ENCODE measurements at regions not wholly inside any gene's neighbourhood (a gene's known extent, or its start where the extent isn't known, plus 50 kb on each side); places are given as distances from the start of the nearest gene placed in this dataset.

- DNase-seq (ENCODE audit: low spot score) = no peak
- intact Hi-C loops (cut with DNase I) = no loop called here
These were observed 130.6 kb downstream of the WDR11 start for GRCh38 chr10:120981601-120982391.

GRCh38 chr10:120982507-120982906, 131.3 kb downstream of the WDR11 start:
- DNase-seq (ENCODE audit: low spot score) = no peak
- intact Hi-C loops (cut with DNase I) = no loop called here

- intact Hi-C loops (cut with DNase I) = no loop called here
These were observed 132.6 kb downstream of the WDR11 start for GRCh38 chr10:120983721-120984120.

GRCh38 chr10:120984221-120984620, 133.1 kb downstream of the WDR11 start:
- DNase-seq (ENCODE audit: low spot score) = no peak
- intact Hi-C loops (cut with DNase I) = no loop called here

More at GRCh38 chr10:120983721-120984120, 132.6 kb downstream of the WDR11 start:
- DNase-seq (ENCODE audit: low spot score) = no peak

GRCh38 chr10:120987359-120987758, 136.2 kb downstream of the WDR11 start:
- no peak for DNase-seq (ENCODE audit: low spot score)
- intact Hi-C loops (cut with DNase I) = no loop called here

- intact Hi-C loops (cut with DNase I) = no loop called here
These were observed 137.6 kb downstream of the WDR11 start for GRCh38 chr10:120988751-120989150.

GRCh38 chr10:120989279-120989678, 138.1 kb downstream of the WDR11 start:
- DNase-seq (ENCODE audit: low spot score) = no peak
- intact Hi-C loops (cut with DNase I) = no loop called here

More at GRCh38 chr10:120988751-120989150, 137.6 kb downstream of the WDR11 start:
- no peak for DNase-seq (ENCODE audit: low spot score)

GRCh38 chr10:120989996-120990598, 138.9 kb downstream of the WDR11 start:
- no peak for DNase-seq (ENCODE audit: low spot score)
- intact Hi-C loops (cut with DNase I) = no loop called here

GRCh38 chr10:120990831-120991230, 139.7 kb downstream of the WDR11 start:
- no peak for DNase-seq (ENCODE audit: low spot score)
- intact Hi-C loops (cut with DNase I) = no loop called here

GRCh38 chr10:120993089-120993488, 141.9 kb downstream of the WDR11 start:
- intact Hi-C loops (cut with DNase I) = no loop called here
- no peak for DNase-seq (ENCODE audit: low spot score)

- no peak for DNase-seq (ENCODE audit: low spot score)
- intact Hi-C loops (cut with DNase I) = no loop called here
These were observed 144.6 kb downstream of the WDR11 start for GRCh38 chr10:120995768-120996167.

GRCh38 chr10:120996456-120997034, 145.4 kb downstream of the WDR11 start:
- intact Hi-C loops (cut with DNase I) = no loop called here

GRCh38 chr10:120997313-120997712, 146.2 kb downstream of the WDR11 start:
- intact Hi-C loops (cut with DNase I) = no loop called here
- DNase-seq (ENCODE audit: low spot score) = no peak

More at GRCh38 chr10:120996456-120997034, 145.4 kb downstream of the WDR11 start:
- DNase-seq (ENCODE audit: low spot score) = no peak

GRCh38 chr10:120997756-120998155, 146.6 kb downstream of the WDR11 start:
- DNase-seq (ENCODE audit: low spot score) = no peak
- intact Hi-C loops (cut with DNase I) = no loop called here

- DNase-seq (ENCODE audit: low spot score) = no peak
- intact Hi-C loops (cut with DNase I) = no loop called here
These were observed 147.1 kb downstream of the WDR11 start for GRCh38 chr10:120998251-120998650.

GRCh38 chr10:120998782-120999285, 147.7 kb downstream of the WDR11 start:
- no peak for DNase-seq (ENCODE audit: low spot score)
- intact Hi-C loops (cut with DNase I) = no loop called here

GRCh38 chr10:120999868-121000267, 148.7 kb downstream of the WDR11 start:
- no peak for DNase-seq (ENCODE audit: low spot score)
- intact Hi-C loops (cut with DNase I) = no loop called here

GRCh38 chr10:121002586-121003205, 151.5 kb downstream of the WDR11 start:
- intact Hi-C loops (cut with DNase I) = no loop called here
- no peak for DNase-seq (ENCODE audit: low spot score)

GRCh38 chr10:121005948-121006587, 154.9 kb downstream of the WDR11 start:
- intact Hi-C loops (cut with DNase I) = no loop called here
- no peak for DNase-seq (ENCODE audit: low spot score)

Measured in posterior vena cava (tissue), 2 donors.